OCI-LY3 (cell line): ENCODE measurements at regions not wholly inside any gene's neighbourhood (a gene's known extent, or its start where the extent isn't known, plus 50 kb on each side); places are given as distances from the start of the nearest gene placed in this dataset.

Experiments
- EZH2phosphoT487 ChIP-seq: fragments of 200-600 bp; shearing (Covaris generic); IDR thresholded peaks from 2 replicates; pipeline ENCODE4 v1.6.1; 2018; ENCODE audit warnings: antibody characterized with exemption, mixed run types, low read depth
- TF ChIP-seq, protein P1 (sequence below): fragments of 200-600, 300-600 bp; sonication (generic); IDR thresholded peaks from 2 replicates; pipeline ENCODE4 v1.5.1; 2014; ENCODE audit warnings: antibody characterized with exemption, low read length, low read depth

DNA sequence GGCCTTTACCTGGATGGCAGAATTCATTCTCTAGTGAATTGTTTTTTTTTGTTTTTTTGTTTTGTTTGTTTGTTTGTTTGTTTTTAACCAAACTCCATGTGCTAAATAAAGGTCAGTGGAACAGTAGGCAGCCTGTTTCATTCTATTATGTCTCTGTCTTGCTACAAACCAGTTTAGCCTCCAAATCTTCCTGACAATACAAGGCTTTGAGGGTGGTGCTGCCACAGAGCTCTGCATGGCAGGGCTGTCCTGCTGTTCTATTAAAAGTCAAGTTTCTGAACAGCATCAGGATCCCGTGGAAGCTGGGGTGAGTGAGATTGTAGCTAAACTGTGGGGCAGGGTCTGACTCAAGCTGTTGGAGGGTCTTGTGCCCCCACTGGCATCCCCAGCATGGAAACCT, 144.1 kb upstream of the MAST4 start:
- TF ChIP-seq, protein P1, sequence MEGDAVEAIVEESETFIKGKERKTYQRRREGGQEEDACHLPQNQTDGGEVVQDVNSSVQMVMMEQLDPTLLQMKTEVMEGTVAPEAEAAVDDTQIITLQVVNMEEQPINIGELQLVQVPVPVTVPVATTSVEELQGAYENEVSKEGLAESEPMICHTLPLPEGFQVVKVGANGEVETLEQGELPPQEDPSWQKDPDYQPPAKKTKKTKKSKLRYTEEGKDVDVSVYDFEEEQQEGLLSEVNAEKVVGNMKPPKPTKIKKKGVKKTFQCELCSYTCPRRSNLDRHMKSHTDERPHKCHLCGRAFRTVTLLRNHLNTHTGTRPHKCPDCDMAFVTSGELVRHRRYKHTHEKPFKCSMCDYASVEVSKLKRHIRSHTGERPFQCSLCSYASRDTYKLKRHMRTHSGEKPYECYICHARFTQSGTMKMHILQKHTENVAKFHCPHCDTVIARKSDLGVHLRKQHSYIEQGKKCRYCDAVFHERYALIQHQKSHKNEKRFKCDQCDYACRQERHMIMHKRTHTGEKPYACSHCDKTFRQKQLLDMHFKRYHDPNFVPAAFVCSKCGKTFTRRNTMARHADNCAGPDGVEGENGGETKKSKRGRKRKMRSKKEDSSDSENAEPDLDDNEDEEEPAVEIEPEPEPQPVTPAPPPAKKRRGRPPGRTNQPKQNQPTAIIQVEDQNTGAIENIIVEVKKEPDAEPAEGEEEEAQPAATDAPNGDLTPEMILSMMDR = no peak
- no peak for TF ChIP-seq EZH2phosphoT487
